HepG2 (cell line): ENCODE measurements at regions not wholly inside any gene's neighbourhood (a gene's known extent, or its start where the extent isn't known, plus 50 kb on each side); places are given as distances from the start of the nearest gene placed in this dataset.

ENCODE experiments used
- DPF2 ChIP-seq: sonication (generic); formaldehyde crosslinking; IDR thresholded peaks from 2 replicates; pipeline ENCODE4 v1.4.0; 2020; ENCODE audit warnings: mild to moderate bottlenecking, low read depth, missing genetic modification reagents, borderline replicate concordance
- EZH2 ChIP-seq: conservative IDR thresholded peaks from 2 replicates; pipeline ENCODE4 v1.6.1; 2012; ENCODE audit warnings: mild to moderate bottlenecking, low read depth, low read length, moderate library complexity
- MXI1 ChIP-seq: IDR thresholded peaks from 3 replicates; pipeline ENCODE4 v1.6.1; 2012; ENCODE audit warnings: low read depth, low read length, inconsistent platforms, borderline replicate concordance
- SMAD3 ChIP-seq: sonication (generic); formaldehyde crosslinking; IDR thresholded peaks from 2 replicates; pipeline ENCODE4 v1.4.0; 2020; ENCODE audit warnings: missing genetic modification reagents

DNA sequence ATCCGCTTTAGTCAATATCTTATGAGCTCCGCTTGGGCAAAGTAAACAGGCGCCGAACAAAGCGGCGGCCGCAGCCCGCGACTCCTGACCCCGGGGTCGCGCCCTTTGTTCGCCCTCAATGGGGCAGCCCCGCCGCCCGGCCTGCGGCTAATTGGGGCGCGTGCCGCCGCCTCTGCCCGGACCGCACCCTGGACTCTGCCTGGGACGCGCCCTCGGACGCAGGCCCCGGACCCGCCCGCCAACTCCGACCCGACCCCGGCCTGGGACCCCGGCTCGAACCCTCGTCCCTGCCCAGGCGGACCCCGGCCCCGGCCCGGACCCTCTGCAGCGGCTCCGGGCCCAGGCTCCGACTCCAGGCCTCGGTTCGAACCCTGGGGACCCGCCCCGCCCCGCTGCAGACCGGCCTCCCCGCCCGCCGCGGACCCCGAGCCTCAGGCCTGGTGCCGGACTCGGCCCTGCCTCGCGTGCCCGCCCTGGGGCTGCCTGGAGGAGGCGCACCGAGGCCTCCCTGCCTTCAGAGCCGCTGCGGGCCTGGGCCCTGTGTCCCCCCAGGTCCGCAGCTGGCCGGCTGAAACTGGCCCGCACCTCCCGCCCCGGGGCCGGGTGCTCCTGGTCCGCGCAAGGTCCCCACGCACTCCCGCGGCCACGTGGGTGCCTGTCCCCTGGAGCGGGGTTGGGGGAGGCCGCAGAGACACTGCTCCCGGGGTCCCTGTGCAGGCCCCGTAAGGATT is 84.7 kb upstream of the WNT7B start:
- TF ChIP-seq EZH2 (no peak), DPF2 (CRISPR knock-in tag) (no peak), MXI1 (no peak), SMAD3 (CRISPR knock-in tag) (no peak)
